BLaER1 treated with 17β-estradiol and CSF1 and Interleukin-3, amounts not matched to agents 10 nM and 100 nM (cell line): ENCODE measurements at regions not wholly inside any gene's neighbourhood (a gene's known extent, or its start where the extent isn't known, plus 50 kb on each side); places are given as distances from the start of the nearest gene placed in this dataset.
A peak's percentile ranks its signal among the peaks of the same experiment; 100 is the strongest.

Source experiments
- H3K27ac ChIP-seq, 11 experiments: shearing (Covaris generic); formaldehyde crosslinking; 2 replicates each; pipeline ENCODE4 v1.8.1; 2022
- H3K27me3 ChIP-seq, 11 experiments: shearing (Covaris generic); formaldehyde crosslinking; 2 replicates each; pipeline ENCODE4 v1.8.1; 2022
- H3K36me3 ChIP-seq, 11 experiments: shearing (Covaris generic); formaldehyde crosslinking; 2 replicates each; pipeline ENCODE4 v1.8.1; 2022
- H3K4me1 ChIP-seq, 10 experiments: shearing (Covaris generic); formaldehyde crosslinking; 2 replicates each; pipeline ENCODE4 v1.8.1; 2022
- H3K4me2 ChIP-seq, 11 experiments: shearing (Covaris generic); formaldehyde crosslinking; 2 replicates each; pipeline ENCODE4 v1.8.1; 2022
- H3K4me3 ChIP-seq, 10 experiments: shearing (Covaris generic); formaldehyde crosslinking; 2 replicates each; pipeline ENCODE4 v1.8.1; 2022
- H3K9ac ChIP-seq, 11 experiments: shearing (Covaris generic); formaldehyde crosslinking; 2 replicates each; pipeline ENCODE4 v1.8.1; 2022
- H3K9me3 ChIP-seq, 11 experiments: shearing (Covaris generic); formaldehyde crosslinking; replicated peaks in 1 of 11; 2 replicates each; pipeline ENCODE4 v1.8.1; 2022
- H4K20me1 ChIP-seq, 11 experiments: shearing (Covaris generic); formaldehyde crosslinking; 2 replicates each; pipeline ENCODE4 v1.8.1; 2022
- Cebpa-rat ChIP-seq, 11 experiments: shearing (Covaris generic); IDR thresholded peaks; 2 replicates each; pipeline ENCODE4 v1.8.1; 2022

GRCh38 chr22:22343581-22344296 lies 99.2 kb downstream of the VPREB1 start:
- no peaks in the 10 kb centered on the region for H3K36me3 ChIP-seq
- H4K20me1 ChIP-seq: peaks cover 0 to 5% (median 0%) of the 10 kb centered on the region in 11 experiments; a peak in 1 of 22 replicates
- H3K27ac ChIP-seq: peak overlapping the region in 6 of 11 experiments; percentile 15 to 49 (median 20); a peak in 8 of 22 replicates
- no peaks in the 10 kb centered on the region for H3K9me3 ChIP-seq
- peaks cover 0 to 8% (median 0%) of the 10 kb centered on the region in 11 experiments; a peak in 2 of 22 replicates for H3K27me3 ChIP-seq
- H3K9ac ChIP-seq: peak overlapping the region in 1 of 11 experiments; percentile 15; a peak in 1 of 22 replicates
- peak overlapping the region; percentile 58 to 84 (median 72) for H3K4me2 ChIP-seq
- H3K4me1 ChIP-seq: peaks cover 25 to 61% (median 52%) of the 10 kb centered on the region in 10 experiments
- H3K4me3 ChIP-seq: no peak overlapping the region
- no peak for TF ChIP-seq Cebpa-rat (IDR thresholded peaks at IDR 0.05)

- Histone ChIP-seq H3K9me3 (no peaks in the 10 kb centered on the region), H3K27ac (peak overlapping the region in 4 of 11 experiments; percentile 16 to 39 (median 18); a peak in 4 of 22 replicates), H3K36me3 (no peaks in the 10 kb centered on the region), H3K27me3 (peaks cover 0 to 8% (median 0%) of the 10 kb centered on the region in 11 experiments; a peak in 2 of 22 replicates), H3K4me1 (peaks cover 25 to 67% (median 53%) of the 10 kb centered on the region in 10 experiments), H4K20me1 (peaks cover 0 to 5% (median 0%) of the 10 kb centered on the region in 11 experiments; a peak in 1 of 22 replicates), H3K4me2 (peak overlapping the region; percentile 58 to 84 (median 72)), H3K9ac (no peak overlapping the region), H3K4me3 (no peak overlapping the region)
- no peak for TF ChIP-seq Cebpa-rat (IDR thresholded peaks at IDR 0.05)
These were observed 99.8 kb downstream of the VPREB1 start for GRCh38 chr22:22344430-22344829.

GRCh38 chr22:22345781-22346180 lies 101.2 kb downstream of the VPREB1 start:
- H3K27me3 ChIP-seq: peaks cover 0 to 8% (median 0%) of the 10 kb centered on the region in 11 experiments; a peak in 2 of 22 replicates
- peak overlapping the region in 9 of 11 experiments; percentile 2 to 75 (median 67); a peak in 16 of 22 replicates for H3K4me2 ChIP-seq
- no peak overlapping the region for H3K27ac ChIP-seq
- H3K4me3 ChIP-seq: no peak overlapping the region
- H3K9me3 ChIP-seq: no peaks in the 10 kb centered on the region
- H3K9ac ChIP-seq: no peak overlapping the region
- peaks cover 25 to 78% (median 57%) of the 10 kb centered on the region in 10 experiments for H3K4me1 ChIP-seq
- peaks cover 0 to 5% (median 0%) of the 10 kb centered on the region in 11 experiments; a peak in 1 of 22 replicates for H4K20me1 ChIP-seq
- no peak for TF ChIP-seq Cebpa-rat (IDR thresholded peaks at IDR 0.05)
- H3K36me3 ChIP-seq: no peaks in the 10 kb centered on the region

- no peak for TF ChIP-seq Cebpa-rat (IDR thresholded peaks at IDR 0.05)
- peaks cover 0 to 8% (median 0%) of the 10 kb centered on the region in 11 experiments; a peak in 2 of 22 replicates for H3K27me3 ChIP-seq
- H3K9ac ChIP-seq: no peak overlapping the region
These were observed 102.0 kb downstream of the VPREB1 start for GRCh38 chr22:22346401-22347107.

GRCh38 chr22:22348127-22348814 lies 103.7 kb downstream of the VPREB1 start:
- Histone ChIP-seq H3K27ac (no peak overlapping the region), H3K4me2 (peak overlapping the region in 7 of 11 experiments; percentile 18 to 73 (median 36); a peak in 10 of 22 replicates), H3K9me3 (no peaks in the 10 kb centered on the region), H3K27me3 (peaks cover 0 to 8% (median 0%) of the 10 kb centered on the region in 11 experiments; a peak in 2 of 22 replicates), H3K36me3 (no peaks in the 10 kb centered on the region), H3K4me3 (no peak overlapping the region), H3K9ac (no peak overlapping the region), H4K20me1 (peaks cover 0 to 2% (median 0%) of the 10 kb centered on the region in 11 experiments; a peak in 2 of 22 replicates), H3K4me1 (peaks cover 19 to 86% (median 66%) of the 10 kb centered on the region in 10 experiments)
- no peak for TF ChIP-seq Cebpa-rat (IDR thresholded peaks at IDR 0.05)

More at GRCh38 chr22:22346401-22347107, 102.0 kb downstream of the VPREB1 start:
- Histone ChIP-seq H3K27ac (no peak overlapping the region), H4K20me1 (peaks cover 0 to 5% (median 0%) of the 10 kb centered on the region in 11 experiments; a peak in 1 of 22 replicates), H3K4me1 (peaks cover 25 to 78% (median 57%) of the 10 kb centered on the region in 10 experiments), H3K4me3 (no peak overlapping the region), H3K36me3 (no peaks in the 10 kb centered on the region), H3K4me2 (peak overlapping the region in 8 of 11 experiments; percentile 46 to 75 (median 70); a peak in 17 of 22 replicates), H3K9me3 (no peaks in the 10 kb centered on the region)

GRCh38 chr22:22348815-22349454 lies 104.3 kb downstream of the VPREB1 start:
- Histone ChIP-seq H3K27ac (no peak overlapping the region), H3K4me2 (peak overlapping the region in 6 of 11 experiments; percentile 18 to 73 (median 35); a peak in 7 of 22 replicates), H3K9me3 (no peaks in the 10 kb centered on the region), H3K4me3 (no peak overlapping the region), H3K36me3 (no peaks in the 10 kb centered on the region), H3K27me3 (peaks cover 0 to 8% (median 0%) of the 10 kb centered on the region in 11 experiments; a peak in 2 of 22 replicates), H3K9ac (no peak overlapping the region), H3K4me1 (peaks cover 13 to 86% (median 66%) of the 10 kb centered on the region in 10 experiments), H4K20me1 (no peaks in the 10 kb centered on the region; a peak in 2 of 22 replicates)
- TF ChIP-seq Cebpa-rat (IDR thresholded peaks at IDR 0.05): no peak

- no peak overlapping the region for H3K9ac ChIP-seq
- no peak overlapping the region for H3K27ac ChIP-seq
- peaks cover 0 to 6% (median 0%) of the 10 kb centered on the region in 11 experiments; a peak in 2 of 22 replicates for H3K27me3 ChIP-seq
- H3K9me3 ChIP-seq: no peaks in the 10 kb centered on the region
- peaks cover 8 to 86% (median 66%) of the 10 kb centered on the region in 10 experiments for H3K4me1 ChIP-seq
- H3K4me2 ChIP-seq: peak overlapping the region in 2 of 11 experiments; percentile 14 to 23; a peak in 2 of 22 replicates
- TF ChIP-seq Cebpa-rat (IDR thresholded peaks at IDR 0.05): no peak
- H3K36me3 ChIP-seq: no peaks in the 10 kb centered on the region
- no peaks in the 10 kb centered on the region; a peak in 2 of 22 replicates for H4K20me1 ChIP-seq
- no peak overlapping the region for H3K4me3 ChIP-seq
These were observed 104.9 kb downstream of the VPREB1 start for GRCh38 chr22:22349455-22349836.

GRCh38 chr22:22351366-22351765 lies 106.8 kb downstream of the VPREB1 start:
- H3K4me3 ChIP-seq: no peak overlapping the region
- H3K27ac ChIP-seq: no peak overlapping the region
- no peak for TF ChIP-seq Cebpa-rat (IDR thresholded peaks at IDR 0.05)
- no peaks in the 10 kb centered on the region; a peak in 2 of 22 replicates for H4K20me1 ChIP-seq
- peaks cover 0 to 85% (median 59%) of the 10 kb centered on the region in 10 experiments; a peak in 16 of 20 replicates for H3K4me1 ChIP-seq
- H3K4me2 ChIP-seq: no peak overlapping the region
- H3K9me3 ChIP-seq: no peaks in the 10 kb centered on the region
- peaks cover 0 to 5% (median 0%) of the 10 kb centered on the region in 11 experiments; a peak in 1 of 22 replicates for H3K27me3 ChIP-seq
- no peak overlapping the region for H3K9ac ChIP-seq
- H3K36me3 ChIP-seq: no peaks in the 10 kb centered on the region
